SK-N-SH treated with all-trans-retinoic acid at 6 μM for 48 hours (cell line): ENCODE measurements at regions not wholly inside any gene's neighbourhood (a gene's known extent, or its start where the extent isn't known, plus 50 kb on each side); places are given as distances from the start of the nearest gene placed in this dataset.

Experiments
- ATAC-seq: fragments of 200-7000 bp; cut with Tn5 transposase; 3 replicates; pipeline ENCODE4 v1.9.1; 2020; ENCODE audit warnings: mild to moderate bottlenecking, moderate library complexity
- CREB5 ChIP-seq: fragments of 250-450 bp; sonication (Bioruptor Pico); IDR thresholded peaks from 2 replicates; pipeline ENCODE4 v1.5.1; 2020; ENCODE audit warnings: low read depth, mild to moderate bottlenecking, moderate library complexity
- CSDC2 ChIP-seq: fragments of 250-450 bp; sonication (Bioruptor Pico); IDR thresholded peaks from 2 replicates; pipeline ENCODE4 v1.5.0; 2020; ENCODE audit warnings: mild to moderate bottlenecking, moderate library complexity
- OSR1 ChIP-seq: fragments of 250-450 bp; sonication (Bioruptor Pico); IDR thresholded peaks from 2 replicates; pipeline ENCODE4 v1.8.0; 2022; ENCODE audit warnings: moderate library complexity, mild to moderate bottlenecking, inconsistent platforms
- PATZ1 ChIP-seq: fragments of 250-450 bp; sonication (Bioruptor Pico); IDR thresholded peaks from 2 replicates; pipeline ENCODE4 v1.8.0; 2020; ENCODE audit warnings: mild to moderate bottlenecking, moderate library complexity, borderline replicate concordance
- POU6F1 ChIP-seq: fragments of 250-450 bp; sonication (Bioruptor Pico); IDR thresholded peaks from 2 replicates; pipeline ENCODE4 v1.8.0; 2021; ENCODE audit warnings: low read depth, mild to moderate bottlenecking, moderate library complexity, borderline replicate concordance
- RARB ChIP-seq: fragments of 250-450 bp; sonication (Bioruptor Pico); IDR thresholded peaks from 2 replicates; pipeline ENCODE4 v1.8.0; 2021; ENCODE audit warnings: mild to moderate bottlenecking, moderate library complexity
- SNAI2 ChIP-seq: fragments of 250-450 bp; sonication (Bioruptor Pico); IDR thresholded peaks from 2 replicates; pipeline ENCODE4 v1.5.0; 2020; ENCODE audit warnings: mild to moderate bottlenecking, moderate library complexity
- TCF4 ChIP-seq: fragments of 250-450 bp; sonication (Bioruptor Pico); IDR thresholded peaks from 2 replicates; pipeline ENCODE4 v1.8.0; 2021; ENCODE audit warnings: mild to moderate bottlenecking, moderate library complexity, borderline replicate concordance
- TOX ChIP-seq: fragments of 250-450 bp; sonication (Bioruptor Pico); IDR thresholded peaks from 2 replicates; pipeline ENCODE4 v1.8.0; 2021; ENCODE audit warnings: mild to moderate bottlenecking, moderate library complexity, borderline replicate concordance
- ZC3H10 ChIP-seq: fragments of 250-450 bp; sonication (Bioruptor Pico); IDR thresholded peaks from 2 replicates; pipeline ENCODE4 v1.5.1; 2021; ENCODE audit warnings: mild to moderate bottlenecking, moderate library complexity
- ZFP3 ChIP-seq: fragments of 250-450 bp; sonication (Bioruptor Pico); IDR thresholded peaks from 2 replicates; pipeline ENCODE4 v1.5.0; 2020; ENCODE audit warnings: mild to moderate bottlenecking, moderate library complexity
- ZFP30 ChIP-seq: fragments of 450-650 bp; formaldehyde crosslinking; IDR thresholded peaks from 2 replicates; pipeline ENCODE4 v1.5.0; 2022; ENCODE audit warnings: mild to moderate bottlenecking, moderate library complexity
- ZNF565 ChIP-seq: fragments of 450-650 bp; formaldehyde crosslinking; conservative IDR thresholded peaks from 2 replicates; pipeline ENCODE4 v1.5.0; 2020; ENCODE audit warnings: low read depth, mild to moderate bottlenecking, moderate library complexity
- ZNF70 ChIP-seq: fragments of 450-650 bp; formaldehyde crosslinking; IDR thresholded peaks from 2 replicates; pipeline ENCODE4 v1.5.0; 2020; ENCODE audit warnings: mild to moderate bottlenecking, moderate library complexity
- ZNF8 ChIP-seq: fragments of 450-650 bp; formaldehyde crosslinking; IDR thresholded peaks from 2 replicates; pipeline ENCODE4 v1.5.0; 2020; ENCODE audit warnings: mild to moderate bottlenecking, moderate library complexity
- TF ChIP-seq, protein P1 (sequence below): fragments of 250-450 bp; sonication (Bioruptor Pico); IDR thresholded peaks from 2 replicates; pipeline ENCODE4 v1.5.1; 2021; ENCODE audit warnings: mild to moderate bottlenecking, moderate library complexity
- TF ChIP-seq, protein P2 (sequence below): fragments of 250-450 bp; sonication (Bioruptor Pico); IDR thresholded peaks from 2 replicates; pipeline ENCODE4 v1.5.0; 2020; ENCODE audit warnings: mild to moderate bottlenecking, moderate library complexity

DNA sequence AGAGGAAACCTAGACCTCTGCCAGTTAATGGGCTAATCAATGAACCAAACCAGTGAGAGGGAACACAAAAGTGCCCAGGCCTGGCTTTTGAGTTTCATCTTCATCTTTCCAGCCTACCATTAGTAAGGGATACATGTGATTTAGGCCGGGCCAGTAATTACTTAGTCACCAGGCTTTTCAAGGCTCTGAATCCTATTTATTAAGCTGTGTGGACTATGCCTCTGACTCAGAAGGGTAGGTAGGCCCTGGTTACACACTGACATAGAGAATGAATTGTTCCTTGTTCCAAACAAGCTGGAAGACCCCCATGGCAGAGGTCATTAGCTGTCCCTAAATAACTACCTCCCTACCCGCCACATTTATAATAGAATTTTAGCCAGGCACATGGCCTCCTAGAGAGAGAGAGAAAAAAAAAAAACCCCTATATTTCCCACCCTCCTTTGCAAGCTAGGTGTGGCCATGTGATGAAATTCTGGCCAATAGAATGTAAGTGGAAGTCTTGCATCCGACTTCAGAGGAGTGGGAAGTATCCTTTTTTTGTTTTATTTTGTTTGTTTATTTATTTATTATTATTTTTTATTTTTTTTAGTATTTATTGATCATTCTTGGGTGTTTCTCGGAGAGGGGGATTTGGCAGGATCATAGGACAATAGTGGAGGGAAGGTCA, 112.3 kb upstream of the BCOR start:
- TF ChIP-seq CREB5 (CRISPR knock-in tag): no peak
- TF ChIP-seq ZC3H10 (CRISPR knock-in tag): no peak
- no peak for TF ChIP-seq ZFP30 (CRISPR knock-in tag)
- TF ChIP-seq TCF4 (CRISPR knock-in tag): no peak
- TF ChIP-seq PATZ1 (CRISPR knock-in tag): no peak
- ATAC-seq: no peak

- ATAC-seq: no peak
- TF ChIP-seq OSR1 (CRISPR knock-in tag) (no peak), CSDC2 (CRISPR knock-in tag) (no peak), ZNF565 (CRISPR knock-in tag) (no peak), SNAI2 (CRISPR knock-in tag) (no peak), ZFP3 (CRISPR knock-in tag) (no peak), CREB5 (CRISPR knock-in tag) (no peak), ZFP30 (CRISPR knock-in tag) (no peak), TOX (CRISPR knock-in tag) (no peak), ZNF8 (no peak), ZC3H10 (CRISPR knock-in tag) (no peak), TCF4 (CRISPR knock-in tag) (no peak), RARB (CRISPR knock-in tag) (no peak), PATZ1 (CRISPR knock-in tag) (no peak), POU6F1 (CRISPR knock-in tag) (no peak), ZNF70 (CRISPR knock-in tag) (no peak)
- TF ChIP-seq, protein P1, sequence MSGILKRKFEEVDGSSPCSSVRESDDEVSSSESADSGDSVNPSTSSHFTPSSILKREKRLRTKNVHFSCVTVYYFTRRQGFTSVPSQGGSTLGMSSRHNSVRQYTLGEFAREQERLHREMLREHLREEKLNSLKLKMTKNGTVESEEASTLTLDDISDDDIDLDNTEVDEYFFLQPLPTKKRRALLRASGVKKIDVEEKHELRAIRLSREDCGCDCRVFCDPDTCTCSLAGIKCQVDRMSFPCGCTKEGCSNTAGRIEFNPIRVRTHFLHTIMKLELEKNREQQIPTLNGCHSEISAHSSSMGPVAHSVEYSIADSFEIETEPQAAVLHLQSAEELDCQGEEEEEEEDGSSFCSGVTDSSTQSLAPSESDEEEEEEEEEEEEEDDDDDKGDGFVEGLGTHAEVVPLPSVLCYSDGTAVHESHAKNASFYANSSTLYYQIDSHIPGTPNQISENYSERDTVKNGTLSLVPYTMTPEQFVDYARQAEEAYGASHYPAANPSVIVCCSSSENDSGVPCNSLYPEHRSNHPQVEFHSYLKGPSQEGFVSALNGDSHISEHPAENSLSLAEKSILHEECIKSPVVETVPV (CRISPR knock-in tag): no peak
- TF ChIP-seq, protein P2, sequence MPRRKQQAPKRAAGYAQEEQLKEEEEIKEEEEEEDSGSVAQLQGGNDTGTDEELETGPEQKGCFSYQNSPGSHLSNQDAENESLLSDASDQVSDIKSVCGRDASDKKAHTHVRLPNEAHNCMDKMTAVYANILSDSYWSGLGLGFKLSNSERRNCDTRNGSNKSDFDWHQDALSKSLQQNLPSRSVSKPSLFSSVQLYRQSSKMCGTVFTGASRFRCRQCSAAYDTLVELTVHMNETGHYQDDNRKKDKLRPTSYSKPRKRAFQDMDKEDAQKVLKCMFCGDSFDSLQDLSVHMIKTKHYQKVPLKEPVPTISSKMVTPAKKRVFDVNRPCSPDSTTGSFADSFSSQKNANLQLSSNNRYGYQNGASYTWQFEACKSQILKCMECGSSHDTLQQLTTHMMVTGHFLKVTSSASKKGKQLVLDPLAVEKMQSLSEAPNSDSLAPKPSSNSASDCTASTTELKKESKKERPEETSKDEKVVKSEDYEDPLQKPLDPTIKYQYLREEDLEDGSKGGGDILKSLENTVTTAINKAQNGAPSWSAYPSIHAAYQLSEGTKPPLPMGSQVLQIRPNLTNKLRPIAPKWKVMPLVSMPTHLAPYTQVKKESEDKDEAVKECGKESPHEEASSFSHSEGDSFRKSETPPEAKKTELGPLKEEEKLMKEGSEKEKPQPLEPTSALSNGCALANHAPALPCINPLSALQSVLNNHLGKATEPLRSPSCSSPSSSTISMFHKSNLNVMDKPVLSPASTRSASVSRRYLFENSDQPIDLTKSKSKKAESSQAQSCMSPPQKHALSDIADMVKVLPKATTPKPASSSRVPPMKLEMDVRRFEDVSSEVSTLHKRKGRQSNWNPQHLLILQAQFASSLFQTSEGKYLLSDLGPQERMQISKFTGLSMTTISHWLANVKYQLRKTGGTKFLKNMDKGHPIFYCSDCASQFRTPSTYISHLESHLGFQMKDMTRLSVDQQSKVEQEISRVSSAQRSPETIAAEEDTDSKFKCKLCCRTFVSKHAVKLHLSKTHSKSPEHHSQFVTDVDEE (CRISPR knock-in tag): no peak
- TF ChIP-seq, all 23 proteins: peak for 0
These were observed 109.9 kb upstream of the BCOR start for GRCh38 chrX:40207626-40208025.
